Erythroblast (primary cell): ENCODE measurements at regions not wholly inside any gene's neighbourhood (a gene's known extent, or its start where the extent isn't known, plus 50 kb on each side); places are given as distances from the start of the nearest gene placed in this dataset.

ENCODE experiments used
- GATA1 ChIP-seq: IDR thresholded peaks from 2 replicates; pipeline ENCODE4 v1.6.1; 2011; ENCODE audit warnings: low read depth, mild to moderate bottlenecking, control low read depth, low read length, moderate library complexity
- POLR2A ChIP-seq: IDR thresholded peaks from 2 replicates; pipeline ENCODE4 v1.6.1; 2011; ENCODE audit warnings: mild to moderate bottlenecking, low read length

GRCh38 chr9:78510035-78510434 is 213.1 kb downstream of the PSAT1 start:
- no peak for TF ChIP-seq POLR2A
- no peak for TF ChIP-seq GATA1
